HG03520 (cell line): ENCODE measurements at regions not wholly inside any gene's neighbourhood (a gene's known extent, or its start where the extent isn't known, plus 50 kb on each side); places are given as distances from the start of the nearest gene placed in this dataset.

ENCODE experiments used
- ATAC-seq: cut with Tn5 transposase; IDR thresholded peaks from one replicate; pipeline ENCODE4 v1.9.1; 2021; ENCODE audit warnings: mild to moderate bottlenecking, moderate library complexity; ENCODE audit not compliant: unreplicated experiment

DNA sequence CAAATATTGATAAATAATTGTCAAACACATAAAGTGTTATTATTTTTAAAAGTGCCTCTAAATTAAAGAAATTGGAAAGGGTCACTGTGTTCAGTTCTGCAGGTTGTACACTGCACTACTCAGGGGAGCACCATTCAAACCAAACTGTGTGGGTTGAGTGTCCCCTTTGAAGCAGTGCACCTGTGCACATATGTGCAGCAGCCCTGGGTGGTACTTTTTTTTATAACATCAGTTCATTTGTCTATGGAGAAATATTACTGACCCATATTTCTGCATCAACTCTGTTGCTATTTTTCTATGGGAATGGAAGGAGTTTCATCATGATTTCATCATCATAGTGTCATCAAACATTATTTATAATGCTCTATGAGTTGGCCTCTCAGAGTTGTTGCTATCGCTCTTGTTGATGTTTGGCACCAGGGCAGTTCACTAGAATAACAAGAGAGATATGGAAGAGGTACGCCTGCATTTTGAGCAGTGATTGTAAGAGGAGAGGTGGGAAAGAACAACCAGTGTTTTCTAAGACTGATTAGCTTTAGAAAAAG is 457.6 kb downstream of the TFAP2A start:
- ATAC-seq = no peak

DNA sequence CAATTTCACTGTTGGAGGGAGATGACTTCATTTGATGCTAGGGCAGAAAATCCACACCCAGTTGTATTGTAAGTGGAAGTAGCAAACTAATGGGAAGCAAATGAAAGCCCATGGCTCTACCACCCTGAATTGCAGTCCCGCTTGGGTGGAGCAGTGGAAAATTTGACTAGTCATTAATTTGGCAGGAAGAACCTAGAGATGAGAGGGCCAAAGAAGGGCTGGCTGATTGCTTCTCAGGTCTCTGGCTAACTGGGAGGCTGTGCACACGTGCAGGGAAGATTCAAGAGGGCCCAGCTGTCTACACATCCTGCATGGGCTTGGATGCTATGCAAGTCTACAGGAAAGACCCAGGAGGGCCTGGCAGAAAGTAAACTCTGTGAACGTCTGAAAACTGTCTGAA is 466.2 kb downstream of the TFAP2A start:
- ATAC-seq = no peak

DNA sequence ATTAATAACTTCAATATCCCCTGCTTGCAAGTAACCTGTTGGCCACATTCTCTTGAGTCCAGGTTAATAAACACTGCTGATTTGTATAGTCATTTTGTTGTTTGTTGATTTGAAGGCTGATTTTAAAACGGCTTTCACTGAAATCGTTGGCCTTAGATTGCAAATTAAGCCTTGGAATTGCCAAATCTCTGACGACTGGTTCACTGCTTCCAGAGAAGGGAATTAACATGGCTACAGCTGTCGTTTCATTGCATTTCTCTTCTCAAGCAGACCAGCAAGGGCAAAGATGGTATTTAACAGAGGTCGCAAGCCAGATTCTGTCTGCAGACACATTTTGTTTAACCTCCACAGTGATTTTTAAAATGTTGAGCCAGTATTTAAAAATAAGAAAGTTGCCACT is 470.9 kb downstream of the TFAP2A start:
- no peak for ATAC-seq

DNA sequence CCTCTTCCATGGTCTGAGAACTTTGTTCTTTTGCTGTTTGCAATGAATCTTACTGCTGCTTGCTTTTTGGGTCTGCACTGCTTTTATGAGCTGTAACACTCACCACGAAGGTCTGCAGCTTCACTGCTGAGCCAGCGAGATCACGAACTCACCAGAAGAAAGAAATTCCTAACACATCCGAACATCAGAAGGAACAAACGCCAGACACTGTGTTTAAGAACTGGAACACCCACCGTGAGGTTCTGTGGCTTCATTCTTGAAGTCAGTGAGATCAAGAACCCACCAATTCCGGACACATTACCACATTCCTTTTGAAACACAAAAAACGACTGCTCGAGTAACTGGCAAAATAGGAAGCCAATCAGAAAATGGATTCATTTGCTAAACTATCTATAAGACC is 471.8 kb downstream of the TFAP2A start:
- no peak for ATAC-seq

DNA sequence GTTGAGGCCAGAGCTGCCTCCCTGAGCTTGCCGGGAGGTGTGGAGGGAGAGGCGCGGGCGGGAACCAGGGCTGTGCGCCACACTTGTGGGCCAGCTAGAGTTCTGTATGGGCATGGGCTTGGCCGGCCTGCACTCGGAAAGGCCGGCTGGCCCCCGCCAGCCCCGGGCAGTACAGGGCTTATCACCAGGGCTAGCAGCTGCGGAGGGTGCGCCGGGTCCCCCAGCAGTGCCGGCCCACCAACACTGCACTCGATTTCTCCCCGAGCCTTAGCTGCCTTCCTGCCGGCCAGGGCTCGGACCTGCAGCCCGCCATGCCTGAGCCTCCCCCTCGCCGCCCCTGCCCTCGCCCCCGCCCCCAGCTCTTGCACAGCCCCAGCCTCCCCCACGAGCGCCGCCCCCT is 472.7 kb downstream of the TFAP2A start:
- no peak for ATAC-seq

DNA sequence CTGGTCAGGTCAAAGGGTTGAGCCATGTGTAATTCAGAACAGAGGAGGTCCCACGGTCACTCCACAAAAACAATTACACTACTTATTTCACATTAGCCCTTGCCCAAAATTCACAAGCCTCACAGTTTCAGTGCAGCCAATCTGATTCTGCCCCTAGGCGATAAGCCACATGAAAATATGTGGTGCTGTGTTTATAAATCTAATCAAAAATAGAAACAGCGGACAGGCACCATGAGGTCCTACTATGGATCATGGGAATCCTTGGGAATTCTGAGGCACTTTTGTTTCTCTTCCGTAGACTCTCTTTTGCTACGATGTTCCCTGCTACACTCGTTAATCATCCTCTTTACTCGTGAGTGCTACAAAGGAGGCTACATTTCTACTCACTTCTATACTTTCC is 476.1 kb downstream of the TFAP2A start:
- no peak for ATAC-seq

DNA sequence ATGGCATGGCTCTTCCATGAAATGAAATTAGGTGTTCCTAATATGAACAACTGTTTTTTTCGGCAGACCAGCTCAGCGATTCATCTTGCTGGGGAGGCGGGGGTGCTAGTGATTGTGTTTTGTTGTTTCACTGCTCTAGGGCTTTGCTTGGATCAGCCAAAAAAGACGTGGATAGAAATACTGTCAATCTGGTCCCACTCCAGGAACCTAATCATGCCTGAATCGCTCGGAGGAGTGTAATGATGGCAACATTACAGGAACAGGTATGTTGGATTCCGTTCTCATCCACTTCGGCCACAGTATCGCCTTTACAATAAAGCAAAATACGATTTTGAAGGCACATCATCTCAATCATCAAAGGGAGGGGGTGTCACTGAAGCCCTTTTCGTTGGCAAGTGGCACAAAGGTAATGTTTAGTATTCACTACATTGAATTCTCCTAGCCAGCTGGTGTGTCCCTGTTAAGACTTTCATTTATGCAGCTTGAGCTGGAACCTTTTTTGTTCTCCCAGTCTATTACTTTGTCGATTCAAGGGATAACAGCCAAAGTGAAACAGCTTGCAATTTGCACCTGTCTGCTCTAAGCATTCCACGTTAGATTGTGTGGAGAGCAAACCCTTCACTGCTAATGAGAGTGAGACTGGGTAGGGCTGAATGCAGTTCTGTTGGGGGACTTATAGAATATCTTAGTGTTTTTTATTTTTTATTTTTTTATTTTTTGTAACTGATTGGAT is 477.7 kb downstream of the TFAP2A start:
- no peak for ATAC-seq

DNA sequence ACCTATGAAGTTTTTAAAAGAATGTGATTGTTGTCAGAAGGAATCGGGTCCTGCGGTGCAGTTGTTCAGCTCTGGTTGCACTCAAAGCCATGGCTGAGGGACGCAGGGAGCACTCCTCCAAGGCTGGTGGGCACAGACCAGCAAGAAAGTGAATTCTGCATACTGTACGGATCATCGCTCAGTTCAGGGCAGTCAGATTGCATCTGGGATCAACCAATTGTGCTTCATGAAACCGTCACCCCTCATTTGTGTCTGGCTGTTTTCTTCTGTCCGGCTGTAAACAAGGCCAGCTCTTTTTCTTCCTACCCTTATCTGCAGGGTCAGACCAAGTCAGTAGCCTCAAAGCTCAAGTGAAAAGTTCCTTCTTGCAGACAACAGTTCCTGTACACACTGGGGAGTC is 478.3 kb downstream of the TFAP2A start:
- ATAC-seq = no peak

DNA sequence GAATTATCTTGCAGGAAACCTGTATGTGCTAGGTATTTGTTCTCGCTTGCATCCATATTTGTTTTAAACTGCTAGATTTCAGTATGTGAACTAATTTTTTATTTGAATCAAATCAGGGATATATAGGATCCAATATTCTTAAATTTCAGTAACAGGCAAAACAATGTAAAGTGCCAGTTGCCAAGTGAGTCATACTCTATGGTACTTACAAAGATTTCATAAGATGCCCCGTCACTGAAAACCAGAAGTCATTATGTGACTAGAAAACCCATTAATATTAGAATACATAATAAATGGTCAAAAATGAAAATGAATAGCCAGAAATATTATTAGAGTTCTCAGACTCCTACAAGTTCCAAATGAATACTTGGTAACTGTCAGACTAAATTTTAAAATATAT is 481.2 kb downstream of the TFAP2A start:
- ATAC-seq = no peak

DNA sequence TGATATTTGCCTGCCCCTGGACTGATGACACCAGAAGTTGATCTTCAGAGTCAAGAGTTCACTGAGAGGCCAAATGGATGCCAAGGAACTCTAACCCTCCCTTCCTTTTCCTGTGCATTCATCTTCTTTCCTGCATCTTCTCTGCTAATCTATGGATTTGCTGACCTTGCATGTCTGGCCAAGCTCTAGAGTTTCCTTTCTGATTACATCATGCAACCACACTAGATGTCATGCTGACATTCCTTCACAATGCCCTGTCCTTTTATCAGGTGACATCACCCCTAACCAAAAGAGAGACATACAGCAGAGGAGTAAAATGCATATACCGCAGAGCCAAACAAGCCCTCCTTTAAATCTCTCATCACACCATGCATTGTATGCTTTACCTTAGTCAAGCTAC is 487.6 kb downstream of the TFAP2A start:
- no peak for ATAC-seq

DNA sequence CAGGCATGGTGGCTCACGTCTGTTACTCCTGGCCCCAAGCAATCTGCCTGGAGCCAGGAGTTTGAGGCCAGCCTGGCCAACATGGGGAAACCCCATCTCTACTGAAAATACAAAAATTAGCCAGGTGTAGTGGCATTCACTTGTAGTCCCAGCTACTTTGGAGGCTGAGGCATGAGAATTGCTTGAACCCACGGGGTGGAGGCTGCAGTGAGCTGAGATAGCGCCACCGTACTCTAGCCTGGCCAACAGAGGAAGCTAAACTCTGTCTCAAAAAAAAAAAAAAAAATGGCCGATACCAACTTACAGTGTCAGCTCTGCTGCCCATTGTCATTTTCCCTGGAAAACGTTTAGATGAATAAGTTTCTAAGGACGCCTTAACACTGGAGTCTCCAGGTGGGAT is 489.9 kb downstream of the TFAP2A start:
- no peak for ATAC-seq

DNA sequence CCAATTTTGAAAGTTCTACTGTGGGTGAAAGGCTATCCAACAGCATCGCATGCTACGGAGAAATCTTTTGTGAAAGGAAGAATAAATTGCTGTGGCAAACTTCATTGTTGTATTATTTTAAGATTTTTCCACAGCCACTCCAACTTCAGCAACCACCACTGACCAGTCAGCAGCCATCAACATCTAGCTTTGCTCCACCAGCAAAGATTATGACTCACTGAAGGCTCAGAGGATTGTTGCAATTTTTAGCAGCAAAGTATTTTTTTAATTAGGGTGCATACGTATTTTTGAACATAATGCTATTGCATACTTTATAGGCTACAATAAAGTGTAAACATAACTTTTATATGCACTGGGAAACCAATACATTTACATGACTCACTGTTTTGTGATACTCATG is 493.5 kb downstream of the TFAP2A start:
- ATAC-seq = no peak

DNA sequence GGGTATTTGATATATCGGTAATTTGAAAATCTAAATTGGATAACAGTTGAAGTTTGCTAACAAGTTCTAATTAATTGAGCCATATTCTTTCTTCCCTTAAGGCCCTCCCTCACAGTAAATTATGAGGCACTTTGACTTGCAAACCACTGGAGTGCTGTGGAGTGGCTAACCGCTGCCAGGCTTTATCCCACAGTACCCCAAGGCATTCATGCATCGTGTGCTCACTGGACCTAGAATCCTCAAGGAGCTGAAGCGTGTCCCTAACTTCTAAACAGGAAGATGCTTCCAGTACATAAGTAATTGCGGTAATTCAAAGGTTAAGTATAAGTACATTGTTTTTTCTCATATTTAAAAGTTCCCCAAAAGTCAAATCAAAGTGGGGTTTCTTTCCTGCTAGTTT is 499.9 kb downstream of the TFAP2A start:
- ATAC-seq = no peak

DNA sequence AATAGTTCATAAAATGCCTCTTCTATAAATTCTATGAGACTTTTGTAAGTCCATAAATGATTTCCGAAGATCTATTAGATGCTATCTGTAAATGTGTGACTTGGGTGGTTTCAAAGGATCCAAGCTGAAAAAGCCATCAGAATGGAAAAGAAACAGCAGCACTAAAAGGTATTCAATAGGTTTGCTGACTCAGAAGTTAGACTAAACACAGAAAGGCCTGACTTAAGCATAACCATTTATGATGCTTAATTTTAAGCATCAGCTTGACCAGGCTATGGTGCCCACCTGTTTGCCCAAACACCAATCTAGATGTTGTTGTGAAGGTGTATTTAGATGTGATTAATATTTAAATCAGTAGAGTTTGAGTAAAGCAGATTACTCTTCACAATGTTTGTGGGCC is 513.5 kb downstream of the TFAP2A start:
- no peak for ATAC-seq

DNA sequence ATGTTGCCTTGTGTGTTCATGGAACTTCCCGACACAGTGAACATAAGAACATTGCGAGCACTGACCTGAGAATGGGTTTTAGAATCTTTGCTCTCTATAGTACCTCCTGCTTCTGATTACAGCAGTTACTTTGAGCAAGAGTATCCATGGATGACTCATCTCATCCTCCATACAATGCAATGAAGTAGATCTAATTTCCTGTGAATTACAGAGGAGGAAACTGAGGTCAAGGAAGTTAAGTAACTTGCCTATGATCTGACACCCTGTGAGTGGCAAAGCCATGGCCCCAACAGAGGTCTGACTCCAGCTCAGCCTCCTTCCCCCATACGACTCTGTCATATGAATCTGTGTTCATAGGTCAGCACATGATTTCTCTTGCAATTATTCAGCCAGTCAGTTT is 518.1 kb downstream of the TFAP2A start:
- ATAC-seq = no peak

DNA sequence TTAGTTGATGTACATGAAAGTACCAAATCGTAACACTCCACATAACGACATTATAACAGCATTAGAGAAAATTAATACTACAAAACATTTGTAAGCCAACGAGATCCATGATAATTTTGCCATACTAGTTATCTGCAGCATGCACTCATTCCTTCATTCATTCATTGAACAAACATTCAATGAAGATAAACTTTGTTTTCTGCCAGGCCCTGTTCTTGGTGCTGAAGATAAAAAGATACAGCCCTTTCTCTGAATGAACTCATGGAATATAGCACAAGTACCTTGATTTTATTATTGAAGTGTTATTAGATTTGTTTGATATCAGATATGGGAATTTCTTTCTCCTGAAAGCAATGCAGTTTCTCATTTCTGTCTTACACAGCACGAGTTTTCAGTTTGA is 524.0 kb downstream of the TFAP2A start:
- no peak for ATAC-seq

DNA sequence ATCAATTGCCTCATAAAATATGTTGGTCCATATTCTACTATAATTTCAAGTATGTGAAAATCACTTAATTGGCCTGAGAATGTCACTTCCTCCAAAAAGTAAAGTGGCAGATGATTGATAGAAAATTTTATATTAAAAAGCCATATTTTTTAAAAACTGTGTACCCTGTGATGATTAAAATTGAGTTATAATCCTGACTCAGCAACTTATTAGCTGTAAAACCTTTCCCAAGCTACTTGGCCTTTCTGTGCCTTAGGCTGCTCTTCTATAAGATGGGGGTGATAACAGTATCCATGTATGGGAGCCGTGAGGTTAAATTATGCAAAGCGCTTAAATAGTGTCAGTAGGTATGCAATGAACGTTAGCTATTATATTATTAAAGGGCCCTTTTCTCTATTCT is 524.4 kb downstream of the TFAP2A start:
- ATAC-seq = no peak

DNA sequence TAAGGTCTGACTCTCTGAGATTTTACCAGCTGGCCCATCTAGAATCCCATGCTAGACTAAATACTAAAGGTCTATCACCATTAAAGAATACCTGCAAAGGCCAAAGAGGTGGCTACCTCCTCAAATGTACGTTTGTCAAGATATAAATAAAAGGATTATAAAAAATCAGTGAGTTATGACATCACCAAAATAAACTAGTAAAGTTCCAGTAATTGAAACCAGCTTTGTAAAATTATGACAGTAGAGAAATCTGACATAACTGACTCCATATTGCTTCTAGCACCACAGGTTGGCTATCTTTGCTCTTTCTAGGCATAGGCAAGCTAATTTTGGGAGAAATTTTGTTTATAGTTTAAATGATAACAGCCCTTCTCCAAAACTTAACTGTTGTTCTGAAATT is 536.3 kb downstream of the TFAP2A start:
- ATAC-seq = no peak

DNA sequence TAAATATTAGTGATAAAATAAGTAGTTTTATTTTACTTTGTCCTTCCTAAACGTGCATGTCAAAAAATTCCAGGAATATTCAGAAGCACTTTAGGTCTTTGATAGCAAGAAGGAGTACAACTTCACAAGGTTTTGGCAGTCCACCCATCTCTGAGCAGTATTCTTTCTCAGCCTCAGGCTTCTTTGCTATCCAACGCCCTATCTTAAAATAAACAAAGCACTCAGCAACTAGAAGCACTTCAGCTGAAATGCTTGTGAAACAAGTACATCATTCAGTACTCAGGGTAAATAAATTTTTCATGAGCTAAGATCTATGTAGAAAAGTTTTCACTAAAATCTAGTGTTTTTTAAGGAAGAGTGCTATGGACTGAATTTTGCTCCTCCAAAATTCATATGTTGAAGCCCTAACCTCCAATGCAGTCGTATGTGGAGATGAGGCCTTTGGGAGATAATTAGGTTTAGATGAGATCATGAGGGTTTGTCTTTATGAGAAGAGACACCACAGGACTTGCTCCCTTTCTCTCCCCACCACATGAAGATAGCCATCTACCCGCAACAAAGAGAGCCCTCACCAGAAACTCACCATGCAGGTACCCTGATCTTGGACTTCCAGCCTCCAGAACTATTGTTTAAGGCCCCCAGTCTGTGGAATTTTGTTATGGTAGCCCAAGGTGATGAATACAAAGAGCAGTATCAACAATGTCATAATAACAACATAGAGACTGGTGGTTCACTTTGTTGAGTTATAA is 539.1 kb downstream of the TFAP2A start:
- no peak for ATAC-seq

DNA sequence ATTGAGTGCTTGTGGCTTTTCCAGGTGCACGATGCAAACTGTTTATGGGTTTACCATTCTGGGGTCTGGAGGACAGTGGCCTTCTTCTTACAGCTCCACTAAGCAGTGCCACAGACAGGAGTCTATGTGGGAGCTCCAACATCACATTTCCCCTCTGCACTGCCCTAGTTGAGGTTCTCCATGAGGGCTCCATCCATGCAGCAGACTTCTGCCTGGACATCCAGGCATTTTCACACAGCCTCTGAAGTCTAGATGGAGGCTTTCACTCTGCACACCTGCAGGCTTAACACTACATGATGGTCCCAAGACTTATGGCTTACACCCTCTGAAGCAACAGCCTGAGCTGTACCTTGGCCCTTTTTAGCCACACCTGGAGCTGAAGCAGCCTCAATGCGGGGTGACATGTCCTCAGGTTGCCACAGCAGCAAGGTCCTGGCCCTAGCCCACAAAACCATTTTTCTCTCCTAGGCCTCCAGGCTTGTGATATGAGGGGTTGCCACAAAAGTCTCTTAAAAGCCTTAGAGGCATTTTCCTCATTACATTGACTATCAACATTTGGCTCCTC is 552.2 kb downstream of the TFAP2A start:
- no peak for ATAC-seq

DNA sequence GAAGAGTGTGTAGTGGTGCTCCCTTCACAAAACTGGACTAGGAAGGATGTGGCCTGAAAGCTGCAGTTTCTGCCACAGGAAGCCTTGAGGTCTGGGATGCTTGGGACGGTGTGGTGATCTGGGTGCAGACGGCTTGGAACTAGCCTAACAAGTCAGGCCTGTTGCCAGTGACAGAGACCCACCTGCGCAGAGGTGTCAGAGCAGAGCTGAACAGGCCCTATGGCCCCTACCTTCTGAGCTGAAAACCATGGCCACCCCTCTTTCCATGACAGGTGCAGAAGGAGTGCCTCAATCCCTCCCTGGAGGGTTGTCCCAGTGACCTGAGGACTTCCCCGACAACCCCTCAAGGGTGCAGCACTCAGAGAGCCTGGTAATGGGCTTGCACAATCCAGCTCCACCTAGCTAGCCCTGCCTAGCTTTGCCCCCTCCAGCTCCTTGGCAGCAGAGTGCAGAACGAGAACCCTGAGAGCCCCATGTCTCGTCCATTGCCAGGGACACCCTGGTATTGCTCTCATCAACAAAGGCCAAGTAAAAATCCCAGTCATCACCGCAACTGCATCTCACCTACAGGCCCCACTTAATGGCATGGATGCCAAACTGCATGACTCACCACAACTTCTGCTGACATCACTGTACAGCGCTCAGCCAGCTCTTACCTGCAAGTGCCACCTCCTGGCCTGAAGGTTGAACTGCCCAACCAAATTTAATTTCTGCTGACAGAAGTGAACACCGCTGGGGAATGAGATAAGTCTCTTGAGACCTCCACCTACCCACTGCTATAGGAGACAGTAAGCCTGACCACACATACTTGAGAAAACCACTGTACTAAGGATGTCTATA is 563.1 kb downstream of the TFAP2A start:
- ATAC-seq = no peak
